NCI-H1048 (cell line): ENCODE measurements at regions not wholly inside any gene's neighbourhood (a gene's known extent, or its start where the extent isn't known, plus 50 kb on each side); places are given as distances from the start of the nearest gene placed in this dataset.
"Not testable (repeated sequence)": the region's sequence is repeated elsewhere in the genome, so short reads cannot be mapped to it uniquely, and the experiment has no call there.

ENCODE experiments used
- DNase-seq: peaks from one replicate; lab custom pipeline; 2025; lab: John Stamatoyannopoulos, UW

DNA sequence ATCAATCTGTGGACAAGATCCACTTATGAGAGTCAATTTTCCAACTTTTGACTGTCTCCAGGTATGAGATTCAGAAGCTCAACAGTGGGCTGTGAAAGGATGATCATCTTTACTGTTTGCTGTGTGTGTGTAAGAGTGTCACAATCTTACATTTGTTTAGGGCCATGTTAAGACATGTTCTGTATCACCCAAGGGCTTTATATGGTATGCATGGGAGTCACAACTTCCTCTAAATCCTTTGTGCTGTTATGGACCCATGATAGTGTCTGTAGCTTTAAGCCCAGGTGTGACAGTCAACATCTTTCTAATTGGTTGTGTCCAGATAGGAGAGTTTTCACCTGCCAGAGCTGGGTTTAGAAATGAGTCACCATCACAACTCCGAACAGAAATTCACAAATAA is 70.2 kb downstream of the ZNF726 start:
- not testable (repeated sequence) for DNase-seq

DNA sequence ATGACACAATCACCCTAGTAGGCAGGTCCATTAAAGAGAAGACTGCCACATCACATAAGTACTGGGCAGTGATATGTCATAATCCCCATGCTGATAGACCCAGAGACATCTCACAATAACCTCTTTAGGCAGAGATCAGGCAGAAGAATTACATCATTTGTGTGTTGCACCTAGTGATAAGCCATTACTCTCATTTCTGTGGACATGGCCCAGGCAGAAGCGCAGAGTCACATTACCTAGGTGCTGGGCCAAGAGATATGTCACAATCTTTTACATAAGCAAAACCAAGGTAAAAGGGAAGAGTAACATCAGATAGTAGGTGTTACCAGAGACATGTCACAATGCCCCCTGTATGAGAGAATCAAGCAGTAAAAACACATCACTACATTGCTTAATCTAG is 71.9 kb downstream of the ZNF726 start:
- DNase-seq = no peak

DNA sequence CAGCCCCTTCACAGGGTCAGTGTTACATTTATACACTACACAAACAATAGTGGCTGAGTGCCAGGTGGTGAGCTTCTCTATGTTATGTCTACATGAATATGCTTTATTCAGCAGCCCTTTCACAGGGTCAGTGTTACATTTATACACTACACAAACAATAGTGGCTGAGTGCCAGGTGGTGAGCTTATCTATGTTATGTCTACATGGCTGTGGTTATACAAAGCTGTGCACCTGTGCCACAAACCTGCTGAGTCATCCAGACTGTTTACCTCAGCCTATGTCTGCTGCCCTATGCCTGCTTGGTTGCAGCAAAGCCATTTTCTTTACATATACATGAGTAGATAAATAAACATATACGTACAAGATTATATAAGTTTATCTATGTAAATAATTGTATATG is 76.5 kb downstream of the ZNF726 start:
- peak; percentile 12 for DNase-seq

DNA sequence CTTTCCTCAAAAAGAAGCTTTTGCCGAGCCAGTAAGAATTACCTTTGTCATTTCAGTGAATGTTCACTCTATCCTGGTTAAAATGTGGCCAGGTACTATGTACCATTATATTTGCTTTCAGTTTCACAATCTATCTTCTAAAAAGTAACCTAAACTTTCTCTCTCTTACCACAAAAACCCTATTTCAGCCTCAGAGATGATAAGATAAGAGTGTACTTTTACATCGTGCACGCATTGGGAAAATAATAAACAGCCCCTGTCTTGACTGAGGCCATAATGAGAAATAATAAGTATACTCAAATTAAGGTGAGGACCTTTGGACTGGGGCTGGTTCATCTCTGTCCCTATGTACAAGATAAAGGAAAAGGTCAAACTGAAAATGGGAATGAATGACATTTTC is 77.7 kb downstream of the ZNF726 start:
- no peak for DNase-seq

DNA sequence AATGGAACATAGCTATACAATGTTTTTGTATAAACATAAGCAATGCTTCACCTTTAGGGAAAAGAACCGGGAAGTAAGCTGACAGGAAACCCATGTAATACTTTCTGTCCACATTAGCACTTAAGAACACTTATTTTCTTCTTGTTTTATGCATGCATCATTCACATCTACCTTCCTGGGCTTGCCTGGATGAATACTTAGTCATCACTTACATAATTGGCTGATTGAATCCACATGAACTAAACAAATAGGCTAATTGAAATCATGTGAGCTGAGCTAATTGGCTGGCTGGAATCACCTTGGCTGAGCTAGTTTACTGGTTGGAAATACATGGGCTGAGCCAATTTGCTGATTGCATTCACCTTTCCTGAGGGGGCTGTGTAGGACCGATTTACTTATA is 78.8 kb downstream of the ZNF726 start:
- no peak for DNase-seq

DNA sequence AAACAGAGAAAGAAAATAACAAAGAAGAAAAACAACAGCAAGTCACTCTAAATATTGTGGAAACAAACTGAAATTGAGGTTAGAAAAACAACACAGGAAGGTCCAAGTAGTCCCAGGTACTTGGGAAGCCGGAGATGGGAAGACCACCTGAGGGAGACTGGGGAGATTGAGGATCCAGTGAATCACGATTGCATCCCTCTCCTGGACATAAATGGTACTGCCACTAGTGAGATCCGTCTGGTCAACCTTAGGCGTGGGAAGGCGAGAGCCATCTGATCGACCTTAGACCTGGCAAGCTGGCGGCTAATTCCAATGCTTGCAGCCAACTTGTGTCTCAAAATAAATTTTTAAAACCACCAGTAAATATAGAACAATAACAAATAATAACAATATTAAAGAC is 81.9 kb downstream of the ZNF726 start:
- DNase-seq = no peak

DNA sequence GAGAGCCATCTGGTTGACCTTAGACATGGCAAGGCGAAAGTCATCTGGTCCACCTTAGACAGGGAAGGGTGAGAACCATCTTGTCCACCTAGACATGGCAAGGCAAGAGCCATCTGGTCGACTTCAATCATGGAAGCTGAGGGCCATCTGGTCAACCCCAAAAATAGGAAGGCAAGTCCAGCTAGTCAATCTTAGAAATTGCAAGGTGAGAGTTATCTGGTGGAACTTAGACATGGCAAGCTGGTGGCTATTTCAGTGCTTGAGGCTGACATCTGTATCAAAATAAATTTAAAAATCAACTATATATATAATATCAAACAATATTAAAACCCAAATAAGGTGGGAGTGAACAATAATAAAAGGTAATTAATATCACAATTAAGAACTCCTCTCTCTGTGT is 83.9 kb downstream of the ZNF726 start:
- no peak for DNase-seq

DNA sequence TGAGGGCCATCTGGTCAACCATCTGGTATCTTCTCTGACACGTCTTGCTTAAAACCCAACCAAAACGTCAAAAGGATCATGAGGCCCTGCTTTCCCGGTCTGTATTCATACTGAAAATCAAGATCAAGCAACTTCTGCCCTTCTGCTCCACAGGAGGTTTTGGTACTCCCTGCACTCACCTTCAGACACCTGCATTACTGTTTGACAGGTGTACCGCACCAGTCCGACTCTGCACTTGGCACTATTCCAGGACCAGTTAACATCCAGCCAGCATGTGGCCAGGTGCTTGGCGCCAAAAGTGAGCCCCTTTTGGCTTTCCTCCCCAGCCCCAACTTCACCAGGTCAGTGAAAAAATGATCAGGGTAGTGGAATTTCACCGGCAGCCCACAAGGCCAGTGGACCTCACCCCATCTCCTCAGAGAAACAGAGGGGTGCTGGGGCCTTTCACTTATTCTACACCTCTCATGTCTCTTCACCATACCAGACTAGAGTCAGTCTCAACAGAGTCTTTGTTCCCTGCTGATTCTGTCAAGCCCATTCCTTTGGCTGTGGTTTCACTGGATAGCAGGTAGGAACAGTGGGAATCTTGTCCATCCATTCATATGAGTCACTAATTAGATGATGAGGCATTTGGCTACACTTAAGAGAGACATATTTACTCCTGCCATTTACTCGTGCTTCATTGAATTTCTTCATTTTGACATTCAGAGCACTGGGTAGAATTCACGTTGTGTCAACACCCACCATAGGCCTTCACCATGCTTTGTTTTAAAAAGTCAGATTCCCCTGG is 85.3 kb downstream of the ZNF726 start:
- no peak for DNase-seq

DNA sequence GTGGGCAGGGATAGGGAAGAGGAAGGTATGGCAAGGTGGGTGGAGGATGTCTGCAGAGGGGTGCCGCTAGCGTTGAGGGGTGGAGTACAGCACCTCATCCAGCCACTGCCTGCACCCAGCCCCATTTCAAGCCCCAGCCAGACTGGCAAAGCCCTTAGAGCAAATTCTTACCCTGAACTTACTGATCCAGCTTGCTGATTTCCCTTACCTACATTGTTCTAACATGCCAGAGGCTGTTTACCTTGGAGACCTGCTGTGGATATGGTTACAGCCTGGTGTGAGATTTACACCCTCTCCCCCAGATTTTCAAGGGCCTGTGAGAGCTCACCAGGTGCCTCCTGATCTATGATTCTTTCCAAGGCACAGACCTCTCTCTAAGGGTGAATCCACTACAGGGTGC is 86.0 kb downstream of the ZNF726 start:
- DNase-seq = no peak

DNA sequence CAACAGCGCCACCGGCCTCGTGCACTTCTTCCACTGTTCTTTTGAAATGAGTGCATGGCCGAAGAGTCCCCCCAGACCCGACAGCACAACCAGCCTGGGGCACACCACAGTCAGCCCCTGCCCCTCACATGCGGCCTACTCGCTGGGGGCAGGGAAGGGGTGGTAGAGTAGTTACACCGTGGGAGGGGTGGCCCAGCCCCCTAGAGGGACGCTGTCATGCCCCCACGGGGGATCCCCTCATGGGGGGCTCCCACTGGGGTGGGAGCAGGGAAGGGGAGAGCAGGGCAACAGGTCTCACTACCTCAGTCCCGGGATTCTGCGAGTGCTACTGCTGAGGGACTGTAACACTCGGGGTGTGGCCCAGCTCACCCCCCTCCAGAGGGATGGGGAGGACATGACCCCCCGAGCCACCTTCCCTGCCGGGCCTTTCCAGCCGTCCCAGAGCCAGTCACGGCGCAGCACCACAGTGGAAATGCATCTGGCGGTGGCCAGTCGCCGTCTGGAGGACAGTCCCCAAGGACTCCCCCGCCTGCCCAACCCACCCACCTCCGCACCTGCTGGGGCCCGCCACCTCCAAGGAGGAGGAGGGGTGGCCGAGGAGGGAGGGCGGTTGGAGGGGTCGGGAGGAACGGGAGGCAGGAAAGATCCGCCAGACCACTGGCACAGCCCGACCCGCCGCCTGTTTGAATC is 84.6 kb upstream of the ZNF254 start:
- no peak for DNase-seq

DNA sequence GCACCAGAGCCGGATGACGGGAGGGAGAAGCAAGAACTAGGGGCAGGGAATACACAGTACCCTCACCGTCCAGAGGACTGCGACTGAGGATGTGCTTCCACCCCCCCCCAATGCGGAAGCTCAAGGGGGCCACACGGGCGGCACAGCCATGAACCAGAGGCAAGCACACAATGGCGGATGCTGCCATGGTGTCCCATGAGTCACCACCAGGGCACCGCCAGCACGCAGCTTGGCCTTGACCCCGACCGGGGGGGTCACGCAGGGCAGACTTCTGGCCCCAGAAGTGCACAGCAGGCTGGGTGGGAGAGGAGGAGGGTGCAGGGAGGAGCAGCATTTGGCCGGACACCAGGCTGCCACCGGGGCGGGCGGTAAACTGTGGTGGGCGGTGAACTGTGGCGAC is 83.5 kb upstream of the ZNF254 start:
- DNase-seq = no peak

DNA sequence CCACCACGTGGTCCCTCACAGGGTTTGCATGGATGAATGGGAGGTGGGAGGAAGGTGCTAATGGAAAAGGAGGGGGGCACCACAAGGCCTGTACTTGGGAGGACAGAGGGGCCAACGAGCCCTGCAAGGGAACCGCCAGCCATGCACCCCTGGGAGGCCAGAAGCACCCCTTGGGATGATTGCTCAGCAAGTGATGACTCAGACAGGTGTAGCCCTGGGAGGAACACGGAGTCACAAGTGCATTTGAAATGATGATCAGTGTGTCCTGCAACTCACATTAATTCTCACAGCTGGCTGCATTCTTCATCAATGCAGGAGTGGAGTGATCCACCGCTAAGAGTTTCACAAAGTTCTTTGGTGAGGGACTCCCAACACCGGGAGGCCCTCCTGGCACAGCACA is 82.8 kb upstream of the ZNF254 start:
- no peak for DNase-seq

DNA sequence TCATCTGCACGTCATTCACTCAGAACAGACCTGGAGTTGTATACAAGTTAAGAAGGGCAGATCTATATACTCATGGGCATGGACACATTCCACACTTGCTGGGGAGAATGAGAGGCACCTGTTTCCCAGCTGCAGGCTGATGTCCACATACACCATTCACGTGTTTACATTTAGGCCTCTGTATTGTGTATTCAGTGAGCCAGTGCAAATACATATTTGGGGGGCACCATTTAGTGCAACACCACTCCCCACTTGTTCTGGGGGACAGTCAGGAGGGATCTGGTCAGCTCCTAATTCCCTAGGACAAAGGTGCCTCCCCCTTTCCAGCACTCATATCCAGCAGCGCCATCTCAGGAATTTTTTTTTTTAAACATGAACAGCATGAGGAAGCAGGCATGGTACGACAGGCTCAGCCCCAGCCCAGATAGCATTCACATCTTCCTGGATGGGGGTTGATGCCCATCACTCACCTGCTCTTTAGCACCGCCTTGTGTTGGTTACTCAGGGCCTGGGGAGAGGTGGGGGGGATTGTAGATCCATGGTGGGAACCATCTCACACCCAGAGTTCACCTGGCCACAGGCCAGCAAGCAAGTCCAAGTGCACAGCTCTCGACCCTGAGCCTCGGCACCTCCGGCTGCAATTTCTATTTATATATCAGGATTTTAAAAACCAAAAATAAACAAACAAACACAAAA is 56.9 kb upstream of the ZNF254 start:
- no peak for DNase-seq

DNA sequence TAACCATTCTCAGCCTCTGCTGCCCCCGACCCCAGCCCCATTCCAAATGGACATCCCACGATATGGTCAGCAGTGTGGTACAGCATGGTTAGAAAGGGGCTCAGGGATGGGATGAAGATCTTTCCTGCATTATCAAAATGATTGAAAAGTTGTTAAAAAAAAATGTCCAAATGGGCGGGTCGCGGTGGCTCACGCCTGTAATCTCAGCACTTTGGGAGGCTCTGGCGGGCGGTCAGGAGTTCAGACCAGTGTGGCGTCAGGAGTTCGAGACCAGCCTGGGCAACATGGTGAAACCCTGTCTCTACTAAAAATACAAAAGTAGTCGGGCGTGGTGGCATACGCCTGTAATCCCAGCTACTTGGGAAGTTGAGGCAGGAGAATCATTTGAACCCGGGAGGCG is 54.3 kb upstream of the ZNF254 start:
- no peak for DNase-seq

DNA sequence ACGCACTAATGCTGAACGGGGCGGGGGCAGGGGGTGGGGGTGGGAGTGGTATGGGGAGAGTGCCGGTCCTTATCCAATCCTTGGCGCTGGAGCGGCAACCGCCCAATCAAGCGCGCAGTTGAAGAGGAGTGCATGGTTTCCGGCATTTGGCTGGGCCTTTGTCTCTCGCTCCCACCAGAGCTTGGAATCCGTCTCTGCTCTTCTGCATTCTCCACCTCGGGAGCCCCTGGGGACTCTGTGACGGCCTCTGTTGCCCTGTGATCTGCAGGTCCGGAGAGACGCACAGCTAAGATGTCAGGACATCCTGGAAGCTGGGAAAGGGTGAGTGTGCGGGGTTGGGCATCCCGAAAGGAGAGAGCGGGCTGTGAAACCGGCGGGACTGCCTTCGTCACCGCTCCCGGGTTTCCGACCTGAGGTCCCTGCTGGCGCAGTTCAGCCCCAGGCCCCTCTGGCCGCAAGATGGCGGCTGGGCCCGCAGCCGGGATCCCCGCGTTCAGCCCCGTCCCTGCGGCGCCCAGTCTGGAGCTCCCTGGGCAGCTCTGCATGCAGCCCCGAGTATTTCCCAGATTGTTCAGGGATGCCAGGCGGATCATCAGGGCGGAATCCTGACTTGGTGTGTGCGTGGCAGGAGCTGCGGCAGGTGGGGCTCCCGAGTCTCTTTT is 53.6 kb upstream of the ZNF254 start:
- DNase-seq = peak; percentile 75

DNA sequence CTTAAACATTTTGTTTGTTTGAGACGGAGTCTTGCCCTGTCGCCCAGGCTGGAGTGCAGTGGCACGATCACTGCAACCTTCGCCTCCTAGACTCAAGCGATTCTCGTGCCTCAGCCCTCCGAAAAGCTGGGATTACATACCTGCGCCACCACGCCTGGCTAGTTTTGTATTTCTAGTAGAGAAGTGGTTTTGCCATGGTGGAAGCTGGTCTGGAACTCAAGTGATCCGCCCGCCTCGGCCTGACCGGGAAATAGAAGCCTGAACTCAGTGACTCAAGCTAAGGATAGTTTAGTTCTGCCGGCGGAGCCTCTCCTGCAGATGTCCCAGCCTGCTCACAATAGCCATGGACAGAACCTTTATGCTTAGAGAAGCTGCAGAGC is 53.0 kb upstream of the ZNF254 start:
- DNase-seq = no peak

DNA sequence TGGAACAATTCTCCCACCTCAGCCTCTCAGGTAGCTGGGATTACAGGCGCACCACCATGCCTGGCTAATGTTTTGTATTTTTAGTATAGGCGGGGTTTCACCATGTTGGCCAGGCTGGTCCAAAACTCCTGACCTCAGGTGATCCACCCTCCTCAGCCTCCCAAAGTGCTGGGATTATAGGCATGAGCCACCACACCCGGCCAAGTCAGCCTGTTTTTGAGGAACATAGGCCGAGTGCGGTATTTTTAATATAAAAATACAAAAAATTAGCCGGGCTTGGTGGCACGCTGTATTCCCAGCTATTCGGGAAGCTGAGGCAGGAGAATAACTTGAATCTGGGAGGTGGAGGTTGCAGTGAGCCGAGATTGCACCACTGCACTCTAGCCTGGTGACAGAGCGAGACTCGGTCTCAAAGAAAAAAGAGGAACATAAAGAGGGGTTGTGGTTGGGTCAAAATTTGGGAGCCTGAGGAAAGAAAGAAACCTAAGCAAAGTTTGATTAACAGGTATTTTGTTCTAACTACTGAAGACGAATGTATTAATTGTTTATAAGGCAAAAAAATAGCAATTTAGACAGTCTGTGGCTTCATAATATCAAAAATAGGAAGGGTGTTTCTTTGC is 51.6 kb upstream of the ZNF254 start:
- not testable (repeated sequence) for DNase-seq
